HepG2 (cell line): ENCODE measurements at regions not wholly inside any gene's neighbourhood (a gene's known extent, or its start where the extent isn't known, plus 50 kb on each side); places are given as distances from the start of the nearest gene placed in this dataset.

Experiments used
- ATAC-seq: fragments of 200-7000 bp; cut with Tn5 transposase; 3 replicates; pipeline ENCODE4 v1.9.1; 2020; ENCODE audit warnings: mild to moderate bottlenecking, moderate library complexity
- BruUV-seq: library from RNA; stranded (reverse); fragments of 400-500 nt; replicated peaks from 2 replicates; lab custom pipeline; 2021; lab: Mats Ljungman, UMichigan
- CTCF ChIA-PET: fragments of 300-600 bp; formaldehyde crosslinking; extraction: SDS; loops from one replicate; lab custom pipeline; 2021; ENCODE audit warnings: low total read pairs, inconsistent platforms, low intra/inter-chr PET ratio; lab: Yijun Ruan, JAX
- POLR2A ChIA-PET: fragments of 350-600 bp; sonication (Branson Sonifier 250); formaldehyde crosslinking; loops from one replicate; lab custom pipeline; 2020; ENCODE audit warnings: antibody characterized with exemption, inconsistent platforms; lab: Yijun Ruan, JAX
- DNase-seq: peaks from one replicate; pipeline ENCODE4 v3.0.0-alpha.2; 2015; ENCODE audit warnings: low spot score
- FAIRE-seq: peaks from 3 replicates; lab custom pipeline; 2011; peaks lifted over from hg19 to GRCh38; lab: Jason Lieb, UNC
- H2AFZ ChIP-seq: one replicate; pipeline ENCODE4 v1.6.1; 2011; ENCODE audit warnings: low read length, inconsistent platforms
- H3K27ac ChIP-seq: fragments of 300-600 bp; 3 replicates; pipeline ENCODE4 v1.8.0; 2011; ENCODE audit warnings: mixed run types, mild to moderate bottlenecking, mixed read lengths, low read length, inconsistent platforms; ENCODE audit not compliant: insufficient read depth; ENCODE audit errors: extremely low read length
- H3K27me3 ChIP-seq, 2 experiments: fragments of 200-600 bp in 1 of 2; 2 replicates in 1 of 2; 3 replicates in 1 of 2; pipeline versions ENCODE4 v1.6.0 to v1.8.0; 2011; ENCODE audit warnings: low read length in 2 of 2, mild to moderate bottlenecking in 2 of 2, moderate library complexity in 2 of 2, inconsistent platforms in 1 of 2; ENCODE audit not compliant: insufficient read depth in 2 of 2, control insufficient read depth in 1 of 2
- H3K36me3 ChIP-seq, 2 experiments: fragments of 200-600 bp in 1 of 2; replicated peaks in 1 of 2; 2 replicates in 1 of 2; 3 replicates in 1 of 2; pipeline versions ENCODE4 v1.5.1 to v1.8.0; 2011; ENCODE audit warnings: low read length in 2 of 2, inconsistent platforms in 1 of 2; ENCODE audit not compliant: insufficient read depth in 2 of 2, control insufficient read depth in 1 of 2
- H3K4me1 ChIP-seq: 2 replicates; pipeline ENCODE4 v1.5.1; 2012; ENCODE audit warnings: low read length, inconsistent platforms; ENCODE audit not compliant: insufficient read depth
- H3K4me2 ChIP-seq: 2 replicates; pipeline ENCODE4 v1.6.0; 2011; ENCODE audit warnings: low read depth, low read length, inconsistent platforms
- H3K4me3 ChIP-seq, 3 experiments: fragments of 200-600 bp in 1 of 3; sonication (generic), shearing (Covaris generic) in 1 of 3; replicated peaks in 1 of 3; 2 replicates each; pipeline ENCODE4 v1.5.1; 2011 to 2016; ENCODE audit warnings: low read length in 3 of 3, inconsistent platforms in 2 of 3, low read depth in 2 of 3, mild to moderate bottlenecking in 2 of 3, control low read depth in 1 of 3, mixed read lengths in 1 of 3; ENCODE audit not compliant: insufficient read depth in 1 of 3
- H3K79me2 ChIP-seq: one replicate; pipeline ENCODE4 v1.6.1; 2011; ENCODE audit warnings: low read length, inconsistent platforms; ENCODE audit not compliant: insufficient read depth
- H3K9ac ChIP-seq: 2 replicates; pipeline ENCODE4 v1.6.0; 2011; ENCODE audit warnings: mild to moderate bottlenecking, low read depth, low read length, inconsistent platforms; ENCODE audit not compliant: insufficient read depth
- H3K9me3 ChIP-seq: 2 replicates; pipeline ENCODE4 v1.5.1; 2012; ENCODE audit warnings: mild to moderate bottlenecking, low read length
- H4K20me1 ChIP-seq: 2 replicates; pipeline ENCODE4 v1.6.0; 2011; ENCODE audit warnings: inconsistent platforms, mild to moderate bottlenecking, low read length, moderate library complexity; ENCODE audit not compliant: insufficient read depth
- DDIT3 ChIP-seq: sonication (generic); formaldehyde crosslinking; IDR thresholded peaks from 2 replicates; pipeline ENCODE4 v1.4.0; 2020; ENCODE audit warnings: mild to moderate bottlenecking, missing genetic modification reagents
- DR1 ChIP-seq: sonication (generic); formaldehyde crosslinking; IDR thresholded peaks from 2 replicates; pipeline ENCODE4 v1.8.0; 2021; ENCODE audit warnings: mild to moderate bottlenecking, missing genetic modification reagents, inconsistent platforms
- HNRNPH1 ChIP-seq: fragments of 200-400 bp; formaldehyde crosslinking; optimal IDR thresholded peaks from 2 replicates; pipeline ENCODE3; 2017; ENCODE audit warnings: mild to moderate bottlenecking, low read depth, low read length
- KDM6A ChIP-seq: IDR thresholded peaks from 2 replicates; pipeline ENCODE4 v1.6.1; 2016; ENCODE audit warnings: low read depth
- KMT2B ChIP-seq: IDR thresholded peaks from 2 replicates; pipeline ENCODE4 v1.6.1; 2016; ENCODE audit warnings: missing genetic modification reagents, missing compliant biosample characterization
- PHF20 ChIP-seq: sonication (generic); formaldehyde crosslinking; IDR thresholded peaks from 2 replicates; pipeline ENCODE4 v1.5.0; 2020; ENCODE audit warnings: mild to moderate bottlenecking, missing genetic modification reagents
- PHF8 ChIP-seq: sonication (generic); formaldehyde crosslinking; IDR thresholded peaks from 2 replicates; pipeline ENCODE4 v1.5.0; 2020; ENCODE audit warnings: missing genetic modification reagents
- SP2 ChIP-seq: sonication (generic); formaldehyde crosslinking; IDR thresholded peaks from 2 replicates; pipeline ENCODE4 v1.5.1; 2020; ENCODE audit warnings: mild to moderate bottlenecking, missing genetic modification reagents
- TAF15 ChIP-seq: fragments of 200-400 bp; formaldehyde crosslinking; IDR thresholded peaks from one replicate; pipeline ENCODE4 v1.6.1; 2018; ENCODE audit warnings: mild to moderate bottlenecking, low read depth, low read length; ENCODE audit not compliant: poor library complexity, severe bottlenecking
- TCF7 ChIP-seq: sonication (generic); IDR thresholded peaks from 2 replicates; pipeline ENCODE4 v1.6.1; 2016; ENCODE audit warnings: antibody characterized with exemption, low read depth
- TRAFD1 ChIP-seq: sonication (generic); formaldehyde crosslinking; IDR thresholded peaks from 2 replicates; pipeline ENCODE4 v1.5.1; 2020; ENCODE audit warnings: missing genetic modification reagents, mild to moderate bottlenecking, borderline replicate concordance
- ZNF24 ChIP-seq: fragments of 450-650 bp; IDR thresholded peaks from 2 replicates; pipeline ENCODE4 v1.6.1; 2017; ENCODE audit warnings: antibody characterized with exemption, mild to moderate bottlenecking
- ZNF549 ChIP-seq: sonication (generic); formaldehyde crosslinking; IDR thresholded peaks from 2 replicates; pipeline ENCODE4 v1.5.0; 2020; ENCODE audit warnings: missing genetic modification reagents
- ZNF556 ChIP-seq: sonication (generic); formaldehyde crosslinking; IDR thresholded peaks from 2 replicates; pipeline ENCODE4 v1.4.0; 2020; ENCODE audit warnings: mild to moderate bottlenecking, missing genetic modification reagents, borderline replicate concordance
- ZNF737 ChIP-seq: sonication (generic); formaldehyde crosslinking; IDR thresholded peaks from 2 replicates; pipeline ENCODE4 v1.5.0; 2020; ENCODE audit warnings: missing genetic modification reagents, mild to moderate bottlenecking, borderline replicate concordance
- ZNF747 ChIP-seq: sonication (generic); formaldehyde crosslinking; IDR thresholded peaks from 2 replicates; pipeline ENCODE4 v1.8.1; 2023; ENCODE audit warnings: missing genetic modification reagents, mild to moderate bottlenecking, borderline replicate concordance
- ZXDC ChIP-seq: sonication (generic); formaldehyde crosslinking; IDR thresholded peaks from 2 replicates; pipeline ENCODE4 v1.5.0; 2020; ENCODE audit warnings: mild to moderate bottlenecking, missing genetic modification reagents
- WGBS: methylation state at CpG from one replicate; pipeline ENCODE4 v1.1.6; 2017; ENCODE audit warnings: low lambda C conversion rate; 5-methylcytosine and 5-hydroxymethylcytosine counted together
- in situ Hi-C: cut with HindIII; loops from 2 replicates; pipeline ENCODE4 v1.10.0; 2017; ENCODE audit warnings: low pct_unique_long_range_greater_than_20kb; ENCODE audit not compliant: extremely low pct_ligation_motif_present
- intact Hi-C: fragments of 100-400 bp; cut with micrococcal nuclease; formaldehyde crosslinking; loops from one replicate; pipeline ENCODE4 v1.10.0; 2022; ENCODE audit not compliant: unreplicated experiment

- TF ChIP-seq TAF15 (no peak), TRAFD1 (CRISPR knock-in tag) (no peak), ZNF737 (CRISPR knock-in tag) (no peak), KMT2B (CRISPR knock-in tag) (no peak), DDIT3 (CRISPR knock-in tag) (no peak), ZNF747 (CRISPR knock-in tag) (no peak)
These were observed 125.7 kb downstream of the ZC4H2 start (continued) for GRCh38 chrX:64850371-64851082.

- H3K4me1 ChIP-seq: no peaks in the 10 kb centered on the region
- intact Hi-C loops (no loop called here), in situ Hi-C loops (no loop called here)
- no TSS peak for BruUV-seq
- H2AFZ ChIP-seq: no peak overlapping the region
- H4K20me1 ChIP-seq: no peaks in the 10 kb centered on the region
- no peak overlapping the region for H3K4me2 ChIP-seq
- no peak for FAIRE-seq
- DNase-seq: no peak
- H3K27me3 ChIP-seq: no peaks in the 10 kb centered on the region
- no peaks in the 10 kb centered on the region for H3K9me3 ChIP-seq
- H3K9ac ChIP-seq: no peak overlapping the region
- CTCF ChIA-PET: no interaction called here
- no peaks in the 10 kb centered on the region for H3K79me2 ChIP-seq
- 0% methylated on average over 1 of the region's 1 CpG for WGBS
- H3K27ac ChIP-seq: no peak overlapping the region
- no peak overlapping the region for H3K4me3 ChIP-seq
- H3K36me3 ChIP-seq: no peaks in the 10 kb centered on the region
- ATAC-seq: no peak
- POLR2A ChIA-PET: no interaction called here
- no peak for TF ChIP-seq TCF7
- TF ChIP-seq KDM6A (CRISPR knock-in tag): no peak
- no peak for TF ChIP-seq ZNF24
- no peak for TF ChIP-seq SP2 (CRISPR knock-in tag)
- no peak for TF ChIP-seq DR1 (CRISPR knock-in tag)
- TF ChIP-seq ZXDC: no peak
- TF ChIP-seq HNRNPH1: no peak
- TF ChIP-seq PHF8: no peak
- no peak for TF ChIP-seq ZNF549 (CRISPR knock-in tag)
- TF ChIP-seq ZNF556 (CRISPR knock-in tag): no peak
- TF ChIP-seq PHF20 (CRISPR knock-in tag): no peak
These were observed 133.0 kb downstream of the ZC4H2 start for GRCh38 chrX:64843224-64843623.
